ENCODE measurements at regions not wholly inside any gene's neighbourhood (a gene's known extent, or its start where the extent isn't known, plus 50 kb on each side); places are given as distances from the start of the nearest gene placed in this dataset.
"Not testable (repeated sequence)": the region's sequence is repeated elsewhere in the genome, so short reads cannot be mapped to it uniquely, and the experiment has no call there.

DNA sequence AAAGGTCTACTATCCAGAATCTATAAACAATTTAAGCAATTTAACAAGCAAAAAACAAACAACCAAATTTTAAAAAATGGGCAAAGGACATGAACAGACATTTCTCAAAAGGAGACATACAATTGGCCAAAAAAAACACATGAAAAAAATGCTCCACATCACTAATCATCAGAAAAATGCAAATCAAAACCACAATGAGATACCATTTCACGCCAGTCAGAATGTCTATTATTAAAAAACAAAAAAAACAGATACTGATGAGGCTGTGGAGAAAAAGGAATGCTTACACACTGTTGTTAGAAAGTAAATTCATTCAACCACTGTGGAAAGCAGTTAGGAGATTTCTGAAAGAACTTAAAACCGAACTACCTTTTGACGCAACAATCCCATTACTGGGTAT is 66.4 kb upstream of the SESTD1 start:
- DNase-seq (ENCODE audit: low read depth): no peak

DNA sequence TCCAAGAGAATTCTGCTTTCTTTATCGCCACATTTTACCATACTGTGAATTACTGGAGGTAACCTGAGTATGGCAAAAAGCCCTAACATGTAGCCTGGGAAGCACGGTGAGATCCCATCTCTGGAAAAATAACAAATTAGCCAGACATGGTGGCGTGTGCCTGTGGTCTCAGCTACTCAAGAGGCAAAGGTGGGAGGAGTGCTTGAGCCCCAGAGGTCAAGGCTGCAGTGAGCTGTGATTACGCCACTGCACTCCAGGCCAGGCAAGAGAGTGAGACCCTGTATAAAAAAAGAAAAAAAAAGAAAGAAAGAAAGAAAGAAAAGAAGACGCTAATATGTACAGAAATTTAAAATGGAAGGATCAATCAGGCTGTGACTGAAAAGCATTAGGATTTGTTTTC is 57.7 kb upstream of the SESTD1 start:
- DNase-seq (ENCODE audit: low read depth): no peak
- H3K4me3 ChIP-seq (ENCODE audit: low read depth, low read length): no peak overlapping the region
- TF ChIP-seq, protein P1, sequence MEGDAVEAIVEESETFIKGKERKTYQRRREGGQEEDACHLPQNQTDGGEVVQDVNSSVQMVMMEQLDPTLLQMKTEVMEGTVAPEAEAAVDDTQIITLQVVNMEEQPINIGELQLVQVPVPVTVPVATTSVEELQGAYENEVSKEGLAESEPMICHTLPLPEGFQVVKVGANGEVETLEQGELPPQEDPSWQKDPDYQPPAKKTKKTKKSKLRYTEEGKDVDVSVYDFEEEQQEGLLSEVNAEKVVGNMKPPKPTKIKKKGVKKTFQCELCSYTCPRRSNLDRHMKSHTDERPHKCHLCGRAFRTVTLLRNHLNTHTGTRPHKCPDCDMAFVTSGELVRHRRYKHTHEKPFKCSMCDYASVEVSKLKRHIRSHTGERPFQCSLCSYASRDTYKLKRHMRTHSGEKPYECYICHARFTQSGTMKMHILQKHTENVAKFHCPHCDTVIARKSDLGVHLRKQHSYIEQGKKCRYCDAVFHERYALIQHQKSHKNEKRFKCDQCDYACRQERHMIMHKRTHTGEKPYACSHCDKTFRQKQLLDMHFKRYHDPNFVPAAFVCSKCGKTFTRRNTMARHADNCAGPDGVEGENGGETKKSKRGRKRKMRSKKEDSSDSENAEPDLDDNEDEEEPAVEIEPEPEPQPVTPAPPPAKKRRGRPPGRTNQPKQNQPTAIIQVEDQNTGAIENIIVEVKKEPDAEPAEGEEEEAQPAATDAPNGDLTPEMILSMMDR (conservative IDR thresholded peaks at IDR 0.05; ENCODE audit: low read depth, low read length): no peak

More for the DNA sequence above, 66.4 kb upstream of the SESTD1 start:
- H3K4me3 ChIP-seq (ENCODE audit: low read depth, low read length): no peak overlapping the region
- TF ChIP-seq, protein P1 (conservative IDR thresholded peaks at IDR 0.05; ENCODE audit: low read depth, low read length): no peak

DNA sequence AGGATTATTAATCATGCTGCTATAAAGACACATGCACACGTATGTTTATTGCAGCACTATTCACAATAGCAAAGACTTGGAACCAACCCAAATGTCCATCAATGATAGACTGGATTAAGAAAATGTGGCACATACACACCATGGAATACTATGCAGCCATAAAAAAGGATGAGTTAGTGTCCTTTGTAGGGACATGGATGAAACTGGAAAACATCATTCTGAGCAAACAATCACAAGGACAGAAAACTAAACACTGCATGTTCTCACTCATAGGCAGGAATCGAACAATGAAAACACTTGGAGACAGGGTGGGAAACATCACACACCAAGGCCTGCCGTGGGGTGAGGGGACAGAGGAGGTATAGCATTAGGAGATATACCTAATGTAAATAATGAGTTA is 56.4 kb upstream of the SESTD1 start:
- H3K4me3 ChIP-seq (ENCODE audit: low read depth, low read length); DNase-seq (ENCODE audit: low read depth): not testable (repeated sequence)

DNA sequence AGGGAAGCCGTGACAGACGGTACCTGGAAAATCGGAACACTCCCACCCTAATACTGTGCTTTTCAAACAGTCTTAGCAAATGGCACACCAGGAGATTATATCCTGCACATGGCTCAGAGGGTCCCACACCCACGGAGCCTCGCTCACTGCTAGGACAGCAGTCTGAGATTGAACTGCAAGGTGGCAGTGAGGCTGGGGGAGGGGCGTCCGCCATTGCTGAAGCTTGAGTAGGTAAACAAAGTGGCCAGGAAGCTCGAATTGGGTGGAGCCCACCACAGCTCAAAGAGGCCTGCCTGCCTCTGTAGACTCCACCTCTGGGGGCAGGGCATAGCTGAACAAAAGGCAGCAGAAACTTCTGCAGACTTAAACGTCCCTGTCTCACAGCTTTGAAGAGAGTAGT is 50.1 kb upstream of the SESTD1 start:
- not testable (repeated sequence) for H3K4me3 ChIP-seq (ENCODE audit: low read depth, low read length); DNase-seq (ENCODE audit: low read depth)

Measured in epithelial cell of proximal tubule (primary cell).